ENCODE measurements at regions not wholly inside any gene's neighbourhood (a gene's known extent, or its start where the extent isn't known, plus 50 kb on each side); places are given as distances from the start of the nearest gene placed in this dataset.
"Not testable (repeated sequence)": the region's sequence is repeated elsewhere in the genome, so short reads cannot be mapped to it uniquely, and the experiment has no call there.

GRCh38 chr6:86715676-86716075, 221.7 kb upstream of the HTR1E start:
- H3K27ac ChIP-seq (ENCODE audit: insufficient read depth, low read length, poor library complexity, severe bottlenecking): no peak overlapping the region
- H3K4me1 ChIP-seq (ENCODE audit: control insufficient read depth, insufficient read depth, low read length, poor library complexity, severe bottlenecking): no peaks in the 10 kb centered on the region
- DNase-seq: no peak
- H3K4me3 Mint-ChIP-seq: no peak overlapping the region
- ATAC-seq (ENCODE audit: low read depth in 2 of 2): no peak
- H3K27ac Mint-ChIP-seq: no peak overlapping the region
- H3K4me1 Mint-ChIP-seq: no peaks in the 10 kb centered on the region
- no peaks in the 10 kb centered on the region for H3K27me3 ChIP-seq (ENCODE audit: control insufficient read depth, insufficient read depth, low read length)
- no peaks in the 10 kb centered on the region for H3K27me3 Mint-ChIP-seq
- H3K9me3 ChIP-seq (ENCODE audit: control insufficient read depth in 2 of 2, low read length in 2 of 2): no peaks in the 10 kb centered on the region
- H3K9me3 Mint-ChIP-seq: peaks cover 0 to 5% (median 3%) of the 10 kb centered on the region in 7 donors
- H3K4me3 ChIP-seq (ENCODE audit: low read depth, low read length): no peak overlapping the region
- H3K36me3 Mint-ChIP-seq: no peaks in the 10 kb centered on the region
- no peaks in the 10 kb centered on the region for H3K36me3 ChIP-seq (ENCODE audit: control insufficient read depth, insufficient read depth, low read length)

GRCh38 chr6:86712039-86712438, 225.3 kb upstream of the HTR1E start:
- H3K27me3 Mint-ChIP-seq: no peaks in the 10 kb centered on the region
- peaks cover 0 to 6% (median 0%) of the 10 kb centered on the region in 7 donors for H3K9me3 Mint-ChIP-seq
- ATAC-seq (ENCODE audit: low read depth in 2 of 2): no peak
- H3K9me3 ChIP-seq (ENCODE audit: control insufficient read depth in 2 of 2, low read length in 2 of 2): no peaks in the 10 kb centered on the region
- H3K4me3 ChIP-seq (ENCODE audit: low read depth, low read length): no peak overlapping the region
- no peaks in the 10 kb centered on the region for H3K27me3 ChIP-seq (ENCODE audit: control insufficient read depth, insufficient read depth, low read length)
- no peak overlapping the region for H3K27ac ChIP-seq (ENCODE audit: insufficient read depth, low read length, poor library complexity, severe bottlenecking)
- H3K4me1 ChIP-seq (ENCODE audit: control insufficient read depth, insufficient read depth, low read length, poor library complexity, severe bottlenecking): no peaks in the 10 kb centered on the region
- no peaks in the 10 kb centered on the region for H3K36me3 Mint-ChIP-seq
- no peaks in the 10 kb centered on the region for H3K4me1 Mint-ChIP-seq
- H3K36me3 ChIP-seq (ENCODE audit: control insufficient read depth, insufficient read depth, low read length): no peaks in the 10 kb centered on the region
- no peak overlapping the region for H3K27ac Mint-ChIP-seq
- DNase-seq: no peak
- H3K4me3 Mint-ChIP-seq: no peak overlapping the region

- H3K4me3 Mint-ChIP-seq: no peak overlapping the region
- Histone ChIP-seq H3K4me3 (ENCODE audit: low read depth, low read length) (no peak overlapping the region), H3K4me1 (ENCODE audit: control insufficient read depth, insufficient read depth, low read length, poor library complexity, severe bottlenecking) (no peaks in the 10 kb centered on the region), H3K27ac (ENCODE audit: insufficient read depth, low read length, poor library complexity, severe bottlenecking) (no peak overlapping the region), H3K36me3 (ENCODE audit: control insufficient read depth, insufficient read depth, low read length) (no peaks in the 10 kb centered on the region), H3K9me3 (ENCODE audit: control insufficient read depth in 2 of 2, low read length in 2 of 2) (no peaks in the 10 kb centered on the region), H3K27me3 (ENCODE audit: control insufficient read depth, insufficient read depth, low read length) (no peaks in the 10 kb centered on the region)
- no peaks in the 10 kb centered on the region for H3K36me3 Mint-ChIP-seq
- H3K4me1 Mint-ChIP-seq: no peaks in the 10 kb centered on the region
- DNase-seq (no peak), ATAC-seq (ENCODE audit: low read depth in 2 of 2) (no peak)
- H3K9me3 Mint-ChIP-seq: peaks cover 0 to 9% (median 4%) of the 10 kb centered on the region in 7 donors
- no peak overlapping the region for H3K27ac Mint-ChIP-seq
- H3K27me3 Mint-ChIP-seq: no peaks in the 10 kb centered on the region
These were observed 229.7 kb upstream of the HTR1E start for GRCh38 chr6:86707545-86708120.

GRCh38 chr6:86706449-86706848, 230.9 kb upstream of the HTR1E start:
- peaks cover 0 to 14% (median 4%) of the 10 kb centered on the region in 7 donors for H3K9me3 Mint-ChIP-seq
- H3K27me3 ChIP-seq (ENCODE audit: control insufficient read depth, insufficient read depth, low read length): no peaks in the 10 kb centered on the region
- no peaks in the 10 kb centered on the region for H3K4me1 Mint-ChIP-seq
- H3K27ac ChIP-seq (ENCODE audit: insufficient read depth, low read length, poor library complexity, severe bottlenecking): no peak overlapping the region
- no peak overlapping the region for H3K27ac Mint-ChIP-seq
- DNase-seq (no peak), ATAC-seq (ENCODE audit: low read depth in 2 of 2) (no peak)
- no peaks in the 10 kb centered on the region for H3K27me3 Mint-ChIP-seq
- no peaks in the 10 kb centered on the region for H3K4me1 ChIP-seq (ENCODE audit: control insufficient read depth, insufficient read depth, low read length, poor library complexity, severe bottlenecking)
- H3K4me3 ChIP-seq (ENCODE audit: low read depth, low read length): no peak overlapping the region
- H3K36me3 Mint-ChIP-seq: no peaks in the 10 kb centered on the region
- no peaks in the 10 kb centered on the region for H3K36me3 ChIP-seq (ENCODE audit: control insufficient read depth, insufficient read depth, low read length)
- no peaks in the 10 kb centered on the region for H3K9me3 ChIP-seq (ENCODE audit: control insufficient read depth in 2 of 2, low read length in 2 of 2)
- no peak overlapping the region for H3K4me3 Mint-ChIP-seq

- not testable (repeated sequence) for DNase-seq; H3K4me1 Mint-ChIP-seq; H3K27ac Mint-ChIP-seq; H3K4me1 ChIP-seq (ENCODE audit: control insufficient read depth, insufficient read depth, low read length, poor library complexity, severe bottlenecking); H3K36me3 ChIP-seq (ENCODE audit: control insufficient read depth, insufficient read depth, low read length); ATAC-seq (ENCODE audit: low read depth in 2 of 2); H3K27me3 Mint-ChIP-seq; H3K27ac ChIP-seq (ENCODE audit: insufficient read depth, low read length, poor library complexity, severe bottlenecking); H3K36me3 Mint-ChIP-seq; H3K9me3 ChIP-seq (ENCODE audit: control insufficient read depth in 2 of 2, low read length in 2 of 2); H3K27me3 ChIP-seq (ENCODE audit: control insufficient read depth, insufficient read depth, low read length); H3K4me3 Mint-ChIP-seq; H3K4me3 ChIP-seq (ENCODE audit: low read depth, low read length)
- H3K9me3 Mint-ChIP-seq: peaks cover 0 to 15% (median 5%) of the 10 kb centered on the region in 7 donors
These were observed 236.1 kb upstream of the HTR1E start for GRCh38 chr6:86701228-86701627.

GRCh38 chr6:86686496-86686895, 250.8 kb upstream of the HTR1E start:
- no peak overlapping the region for H3K4me3 ChIP-seq (ENCODE audit: low read depth, low read length)
- no peaks in the 10 kb centered on the region for H3K9me3 ChIP-seq (ENCODE audit: control insufficient read depth in 2 of 2, low read length in 2 of 2)
- H3K4me3 Mint-ChIP-seq: no peak overlapping the region
- no peaks in the 10 kb centered on the region for H3K36me3 Mint-ChIP-seq
- H3K27ac Mint-ChIP-seq: no peak overlapping the region
- no peaks in the 10 kb centered on the region for H3K4me1 ChIP-seq (ENCODE audit: control insufficient read depth, insufficient read depth, low read length, poor library complexity, severe bottlenecking)
- no peaks in the 10 kb centered on the region for H3K4me1 Mint-ChIP-seq
- no peak for ATAC-seq (ENCODE audit: low read depth in 2 of 2)
- H3K27ac ChIP-seq (ENCODE audit: insufficient read depth, low read length, poor library complexity, severe bottlenecking): no peak overlapping the region
- H3K27me3 ChIP-seq (ENCODE audit: control insufficient read depth, insufficient read depth, low read length): no peaks in the 10 kb centered on the region
- H3K27me3 Mint-ChIP-seq: no peaks in the 10 kb centered on the region
- no peaks in the 10 kb centered on the region for H3K36me3 ChIP-seq (ENCODE audit: control insufficient read depth, insufficient read depth, low read length)
- H3K9me3 Mint-ChIP-seq: peaks cover 0 to 3% (median 0%) of the 10 kb centered on the region in 7 donors
- DNase-seq: no peak

GRCh38 chr6:86685230-86685797, 252.0 kb upstream of the HTR1E start:
- ATAC-seq (ENCODE audit: low read depth in 2 of 2): no peak
- Histone ChIP-seq H3K9me3 (ENCODE audit: control insufficient read depth in 2 of 2, low read length in 2 of 2) (no peaks in the 10 kb centered on the region), H3K27ac (ENCODE audit: insufficient read depth, low read length, poor library complexity, severe bottlenecking) (no peak overlapping the region), H3K4me1 (ENCODE audit: control insufficient read depth, insufficient read depth, low read length, poor library complexity, severe bottlenecking) (no peaks in the 10 kb centered on the region), H3K36me3 (ENCODE audit: control insufficient read depth, insufficient read depth, low read length) (no peaks in the 10 kb centered on the region), H3K27me3 (ENCODE audit: control insufficient read depth, insufficient read depth, low read length) (no peaks in the 10 kb centered on the region), H3K4me3 (ENCODE audit: low read depth, low read length) (no peak overlapping the region)
- no peak overlapping the region for H3K27ac Mint-ChIP-seq
- H3K4me1 Mint-ChIP-seq: no peaks in the 10 kb centered on the region
- no peak overlapping the region for H3K4me3 Mint-ChIP-seq
- H3K9me3 Mint-ChIP-seq: peaks cover 0 to 3% (median 0%) of the 10 kb centered on the region in 7 donors
- no peaks in the 10 kb centered on the region for H3K27me3 Mint-ChIP-seq
- H3K36me3 Mint-ChIP-seq: no peaks in the 10 kb centered on the region
- DNase-seq: no peak

All from CD4-positive, CD25-positive, alpha-beta regulatory T cell (primary cell).